Activated CD4-positive, alpha-beta T cell treated with anti-CD3 and anti-CD28 coated beads, Interleukin-2, Interleukin-6, amounts not matched to agents 100 ng/mL and 50 ng/mL, durations not matched to agents 16 hours and 8 hours (primary cell): ENCODE measurements at regions not wholly inside any gene's neighbourhood (a gene's known extent, or its start where the extent isn't known, plus 50 kb on each side); places are given as distances from the start of the nearest gene placed in this dataset.
"Not testable (repeated sequence)": the region's sequence is repeated elsewhere in the genome, so short reads cannot be mapped to it uniquely, and the experiment has no call there.

ENCODE experiments used
- DNase-seq: peaks from one replicate; pipeline ENCODE4 v3.0.0-alpha.2; 2020

DNA sequence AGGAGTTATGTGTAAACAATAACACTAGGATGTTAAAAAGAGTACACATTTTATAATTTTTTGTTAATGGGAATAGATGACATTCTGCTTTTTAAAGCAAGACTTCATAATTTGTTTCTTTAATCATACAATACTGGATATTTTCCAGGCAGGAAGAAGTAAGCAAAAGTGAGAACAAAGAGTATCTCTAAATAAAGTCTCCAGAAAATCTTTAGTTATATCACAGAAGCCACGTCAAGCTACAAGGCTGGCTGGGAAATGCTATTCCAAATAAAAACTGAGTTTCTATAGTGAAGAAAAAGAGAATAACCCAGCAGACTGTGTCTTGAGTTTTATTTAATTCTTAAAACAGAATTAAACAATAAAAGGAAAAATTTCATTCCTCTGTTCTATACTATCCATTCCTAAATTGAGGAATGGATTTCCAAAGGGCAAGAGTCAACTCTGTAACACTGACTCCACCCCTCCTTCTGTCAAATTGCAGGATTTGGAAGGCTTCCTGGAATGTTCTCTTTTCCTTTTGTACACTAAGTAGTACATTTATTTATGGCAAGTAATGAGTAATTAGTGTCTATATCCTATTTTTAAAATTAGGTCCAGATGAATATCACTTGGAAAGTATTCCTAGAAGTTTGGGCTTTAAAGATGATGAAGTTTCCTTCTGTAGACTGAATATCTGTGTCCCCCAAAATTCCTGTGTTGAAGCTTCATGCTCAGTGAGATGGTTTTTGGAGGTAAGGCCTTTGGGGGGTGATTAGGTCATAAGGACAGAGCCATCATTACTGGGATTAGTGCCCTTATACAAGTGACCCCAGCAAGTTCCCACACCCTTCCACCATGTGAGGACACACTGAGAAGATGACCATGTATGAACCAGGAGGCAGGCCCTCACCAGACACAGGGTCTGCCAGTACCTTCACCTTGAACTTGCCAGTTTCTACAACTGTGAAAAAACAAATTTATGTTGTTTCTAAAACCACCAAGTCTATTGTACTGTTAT, 290.9 kb downstream of the CRPPA start:
- no peak for DNase-seq

DNA sequence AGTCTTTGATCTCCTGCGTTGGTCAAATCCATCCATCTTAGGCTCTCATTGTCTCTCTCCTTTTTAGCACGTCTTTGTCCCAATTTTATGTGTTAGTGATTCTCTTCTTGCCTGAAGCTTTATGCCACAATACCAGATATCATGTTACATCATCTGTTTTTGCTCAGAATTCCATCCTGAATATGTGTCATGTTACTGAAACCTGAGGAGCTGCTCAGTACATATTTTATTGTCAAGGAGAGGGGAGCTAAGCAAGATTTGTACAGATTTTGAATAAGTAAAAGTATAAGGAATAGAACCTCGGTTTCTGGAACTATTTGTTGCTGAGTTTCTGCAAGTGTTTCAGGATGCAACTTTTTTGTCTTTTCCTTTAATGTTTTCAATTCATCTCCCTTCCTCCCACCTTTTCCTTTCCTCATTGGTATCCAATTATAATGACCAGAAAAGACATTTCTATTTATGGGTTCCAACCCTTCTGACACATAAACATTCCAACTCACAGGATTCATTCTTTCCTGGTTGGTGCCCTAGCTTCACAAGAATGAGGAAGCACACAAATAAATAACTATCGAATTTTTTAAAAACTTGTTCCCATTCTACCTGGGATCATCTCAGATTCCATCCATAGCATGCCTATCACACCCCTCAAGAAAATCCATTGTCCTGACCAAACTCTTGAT, 291.8 kb downstream of the CRPPA start:
- DNase-seq: no peak

DNA sequence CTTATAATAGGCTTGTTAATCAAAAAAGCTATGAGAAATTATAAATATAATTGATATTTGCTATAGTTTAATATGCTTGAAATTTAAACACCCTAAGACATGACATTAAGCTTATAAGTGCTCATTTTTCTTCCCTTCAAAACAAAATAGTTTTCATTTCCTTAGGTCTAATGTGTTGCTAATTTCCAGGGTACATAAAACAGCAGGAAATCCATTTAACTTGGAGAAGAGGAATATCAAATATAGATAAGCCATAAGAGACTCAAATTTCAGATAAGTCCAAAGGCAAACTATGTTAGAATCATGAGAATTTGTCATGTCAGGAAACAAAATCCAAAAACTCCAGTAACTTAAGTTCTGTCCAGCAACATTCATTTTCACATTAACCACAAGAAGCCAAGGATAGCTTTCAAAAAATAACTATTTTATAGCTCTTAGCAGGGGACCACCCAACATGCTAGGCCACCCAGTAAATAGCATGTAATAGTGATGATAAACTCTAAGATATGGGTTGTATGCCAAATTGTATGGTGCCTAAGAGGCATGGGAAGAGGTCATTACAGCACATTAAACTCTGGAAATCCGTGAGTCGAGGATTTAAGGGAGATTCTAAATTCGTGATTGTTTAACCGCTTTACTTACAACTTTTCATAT, 298.1 kb downstream of the CRPPA start:
- no peak for DNase-seq

DNA sequence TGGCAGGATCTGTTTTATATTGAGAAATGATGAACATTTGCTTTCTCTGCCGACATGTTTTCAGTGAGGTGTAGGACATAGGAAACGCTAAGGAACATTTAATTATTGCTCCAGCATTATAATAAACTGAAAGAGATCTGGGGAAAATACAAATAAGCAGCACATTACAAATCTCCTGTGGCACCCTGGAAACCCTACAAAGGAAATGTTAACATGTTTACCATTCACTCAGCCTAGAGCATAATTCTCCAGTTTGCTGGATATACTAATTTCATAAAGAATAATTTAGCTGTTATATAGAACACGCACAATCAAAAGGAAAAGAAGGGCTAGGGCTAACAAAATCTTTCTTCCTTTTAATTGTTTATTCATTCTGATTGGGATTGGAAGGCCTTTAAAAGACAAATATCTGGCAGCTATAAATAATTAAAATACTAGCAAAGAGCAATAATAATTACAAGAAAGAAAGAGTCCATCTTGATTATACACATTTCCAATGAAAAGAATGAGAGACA, 299.4 kb downstream of the CRPPA start:
- DNase-seq: no peak

DNA sequence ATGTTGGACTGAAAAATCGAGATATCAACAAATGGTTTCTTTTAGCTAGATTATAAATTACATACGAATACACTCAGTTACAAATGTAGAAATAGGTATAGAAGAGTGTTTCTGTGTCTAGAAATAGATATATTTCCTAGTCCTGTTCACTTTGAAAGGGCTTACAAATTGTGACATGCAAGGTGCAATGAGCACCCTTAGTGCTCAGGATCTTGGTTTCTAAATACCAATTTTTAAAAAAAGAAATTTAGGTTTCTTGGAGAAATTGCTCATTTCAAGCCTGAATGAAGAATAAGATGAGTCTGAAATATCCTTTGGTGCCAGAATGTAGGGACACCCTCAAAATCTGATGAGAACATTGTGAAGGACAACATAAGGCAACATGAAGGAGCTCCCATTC, 306.0 kb downstream of the CRPPA start:
- DNase-seq: no peak

DNA sequence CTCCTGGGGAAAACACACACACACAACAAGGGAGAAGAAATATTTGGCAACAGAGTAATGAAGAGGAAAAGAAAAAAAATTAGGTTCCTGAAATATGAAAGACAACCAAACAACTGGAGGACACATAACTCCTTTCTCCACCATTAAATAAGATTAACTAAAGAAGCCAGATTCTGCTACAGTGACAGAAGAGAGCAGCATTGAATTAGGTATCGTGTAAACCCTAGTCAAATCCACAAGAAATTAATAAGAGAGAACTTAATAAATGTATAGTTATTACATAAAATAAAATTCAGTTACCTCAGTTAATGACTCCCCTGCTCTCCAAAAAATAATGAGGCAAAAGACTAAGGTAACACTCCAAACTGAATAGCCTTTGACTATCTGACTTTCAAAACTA, 306.7 kb downstream of the CRPPA start:
- DNase-seq: no peak

DNA sequence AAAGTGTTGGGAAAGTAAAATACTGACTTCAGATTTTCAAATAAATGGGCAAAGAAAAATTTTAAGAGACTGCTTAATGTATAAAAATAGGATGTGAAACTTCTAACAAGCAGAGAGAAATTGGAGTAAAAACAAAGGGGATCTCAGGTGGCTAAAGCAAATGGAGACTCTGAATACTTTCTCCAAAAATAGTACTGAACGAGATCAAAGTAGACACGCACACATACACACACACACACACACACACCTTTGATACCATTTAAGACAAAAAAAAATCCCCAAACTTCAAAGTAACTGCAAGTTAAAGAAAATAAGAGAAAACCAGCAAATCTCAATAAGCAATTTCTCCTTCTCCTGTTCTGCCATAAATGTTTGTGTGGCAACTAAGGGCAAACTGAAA, 307.3 kb downstream of the CRPPA start:
- DNase-seq: no peak

DNA sequence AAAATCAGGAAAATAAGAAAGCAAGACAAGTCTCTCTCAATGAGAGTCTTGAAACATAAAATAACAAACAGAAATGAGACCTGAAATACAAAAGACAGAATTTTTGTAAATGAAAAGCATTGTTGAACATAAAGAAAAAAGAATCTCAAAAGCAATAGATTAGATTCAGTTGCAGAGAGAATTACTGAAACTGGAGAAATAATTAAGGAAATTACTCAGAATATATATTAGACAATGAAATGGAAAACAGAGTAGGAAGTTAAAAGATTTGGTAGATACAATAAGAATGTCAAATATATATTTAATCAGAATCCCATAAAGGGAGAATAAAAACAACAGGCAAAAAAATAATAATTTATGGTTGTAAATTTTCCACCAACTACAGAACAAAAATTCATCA, 308.3 kb downstream of the CRPPA start:
- no peak for DNase-seq

DNA sequence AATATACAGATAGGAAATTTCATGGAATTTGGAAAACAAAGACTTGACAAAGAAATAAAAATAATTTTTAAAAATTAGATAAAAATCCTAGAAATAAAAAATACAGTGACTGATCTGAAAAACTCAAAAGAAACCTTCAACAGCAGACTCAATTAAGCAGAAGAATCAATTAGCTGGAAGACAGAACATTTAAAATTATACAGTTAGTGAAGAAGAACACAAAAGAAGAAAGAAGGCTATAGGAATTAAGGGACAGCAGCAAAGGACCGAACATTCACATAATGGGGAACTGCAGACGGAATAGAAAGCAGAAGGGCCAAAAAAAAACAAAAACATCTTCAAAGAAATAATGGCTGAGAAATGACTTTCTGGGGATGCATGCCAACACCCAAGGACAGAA, 314.5 kb downstream of the CRPPA start:
- DNase-seq: no peak

DNA sequence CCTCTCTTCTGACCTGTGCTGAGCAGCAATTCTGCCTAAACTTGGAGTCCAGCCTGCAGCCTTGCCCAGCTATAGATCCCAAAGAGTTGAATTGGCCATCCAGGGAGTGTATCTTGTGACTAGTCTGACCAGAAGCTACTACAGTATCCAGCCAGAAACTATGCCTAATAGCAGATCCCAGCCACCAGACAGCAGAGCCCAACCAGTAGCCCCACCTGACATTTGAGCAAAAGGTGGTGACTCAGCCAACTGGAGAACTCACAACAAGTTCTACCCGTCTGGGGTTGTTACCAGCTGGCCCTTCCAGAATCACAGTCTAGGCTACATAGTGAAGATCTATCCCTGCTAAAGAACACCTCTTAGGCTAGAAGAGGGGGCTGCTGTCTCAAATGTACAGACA, 315.0 kb downstream of the CRPPA start:
- no peak for DNase-seq

DNA sequence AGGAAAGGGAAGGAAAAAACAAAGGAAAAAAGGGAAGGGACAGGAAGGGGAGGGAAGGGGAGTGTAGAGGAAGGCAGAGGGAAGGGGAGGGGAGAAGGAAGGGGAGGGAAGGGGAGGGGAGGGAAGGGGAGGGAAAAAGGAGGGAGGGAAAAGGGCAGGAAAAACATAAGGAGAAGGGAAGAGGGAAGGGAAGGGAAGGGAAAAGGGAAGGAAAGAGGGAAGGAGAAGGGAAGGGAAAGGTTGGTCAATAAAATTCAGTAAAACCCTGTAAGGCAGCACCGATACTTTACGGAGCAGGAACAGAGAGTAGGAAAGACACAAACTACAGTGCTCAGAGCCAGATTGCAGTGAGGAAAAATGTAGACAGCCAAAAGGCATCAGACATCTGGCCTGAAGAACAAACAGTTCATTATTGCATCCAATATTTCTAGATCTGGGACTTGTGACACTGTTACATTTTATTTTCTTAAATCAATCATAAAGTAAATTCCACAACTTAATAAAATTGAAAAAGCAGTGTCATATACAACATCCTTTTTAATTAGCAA, 322.0 kb downstream of the CRPPA start:
- DNase-seq: no peak

DNA sequence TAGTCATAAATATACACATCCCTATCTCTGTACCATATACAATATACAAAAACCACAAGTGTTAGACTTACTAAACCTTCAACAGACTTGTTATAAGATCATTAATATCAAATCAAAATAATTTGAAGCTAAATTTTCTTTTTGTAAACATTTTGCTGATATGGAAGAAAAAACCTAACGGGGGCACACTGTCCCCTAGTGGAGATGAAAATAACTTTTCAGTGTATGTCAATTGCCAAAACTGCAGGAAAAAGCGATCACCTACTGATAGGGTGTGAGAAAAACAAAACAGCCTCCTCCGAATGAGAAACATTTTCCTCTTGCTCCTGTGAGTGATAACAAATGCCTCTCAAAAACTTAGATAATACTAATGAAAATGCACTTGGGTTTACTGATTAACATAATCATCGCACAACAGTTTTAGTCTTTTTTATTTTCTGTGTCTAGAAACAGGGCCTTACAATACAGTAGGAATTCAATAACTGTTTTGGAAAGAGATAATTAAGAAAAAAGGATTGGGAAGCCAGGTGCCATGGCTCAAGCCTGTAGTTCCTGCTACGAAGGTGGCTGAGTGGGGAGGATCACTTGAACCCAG, 322.7 kb downstream of the CRPPA start:
- DNase-seq: no peak

DNA sequence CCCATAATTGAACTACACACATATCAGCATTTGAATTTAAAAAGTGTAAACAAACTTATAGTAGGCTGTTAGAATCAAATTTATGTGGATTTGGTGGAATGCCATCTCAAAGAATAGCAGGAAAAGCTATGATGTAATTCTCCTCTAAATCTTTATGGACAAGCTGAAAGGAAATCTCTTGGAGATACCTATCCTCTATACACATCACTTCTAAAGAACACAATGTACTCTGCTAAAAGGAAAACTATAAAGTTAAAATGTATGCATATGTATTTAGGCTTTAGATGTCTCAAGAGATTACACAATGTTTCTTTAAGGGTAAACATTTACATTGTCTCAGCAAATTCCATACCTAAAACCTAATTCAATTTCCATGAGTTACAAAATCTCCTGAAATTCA, 323.3 kb downstream of the CRPPA start:
- no peak for DNase-seq

DNA sequence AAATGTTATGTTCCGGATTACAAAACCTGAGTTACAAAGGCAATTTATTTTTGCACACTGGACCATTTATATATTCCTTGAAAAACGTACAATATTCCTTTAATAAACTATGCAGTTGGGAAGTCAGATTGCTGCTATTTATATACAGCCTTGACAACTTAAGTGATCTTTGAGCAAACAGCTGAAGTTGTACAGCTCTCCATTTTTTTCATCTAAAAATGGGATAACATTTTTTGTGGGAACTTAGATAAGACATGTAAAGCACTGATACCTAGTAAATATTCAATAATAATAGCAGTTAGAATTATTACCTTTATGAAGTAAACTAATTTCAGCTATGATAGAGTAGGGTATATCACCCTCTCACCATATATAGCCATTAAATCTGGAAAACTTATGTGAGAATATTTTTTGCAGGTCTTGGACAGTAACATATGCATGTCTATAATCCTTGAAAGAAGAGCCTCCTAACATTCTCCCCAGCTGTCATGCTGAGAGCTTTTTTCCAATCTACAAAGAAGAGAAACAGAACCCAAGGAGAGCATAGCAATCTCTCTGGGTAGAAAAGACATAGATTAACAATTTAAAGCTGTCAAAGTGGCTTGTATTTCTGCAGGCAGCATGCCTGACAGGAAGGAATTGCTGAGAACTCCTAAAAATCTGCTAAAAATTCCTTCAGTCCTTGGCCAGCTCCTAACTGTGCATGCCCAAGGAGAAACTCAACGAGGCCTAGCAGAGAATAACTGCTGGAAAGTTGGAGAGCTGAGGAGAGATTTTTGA, 326.0 kb downstream of the CRPPA start:
- DNase-seq: no peak

DNA sequence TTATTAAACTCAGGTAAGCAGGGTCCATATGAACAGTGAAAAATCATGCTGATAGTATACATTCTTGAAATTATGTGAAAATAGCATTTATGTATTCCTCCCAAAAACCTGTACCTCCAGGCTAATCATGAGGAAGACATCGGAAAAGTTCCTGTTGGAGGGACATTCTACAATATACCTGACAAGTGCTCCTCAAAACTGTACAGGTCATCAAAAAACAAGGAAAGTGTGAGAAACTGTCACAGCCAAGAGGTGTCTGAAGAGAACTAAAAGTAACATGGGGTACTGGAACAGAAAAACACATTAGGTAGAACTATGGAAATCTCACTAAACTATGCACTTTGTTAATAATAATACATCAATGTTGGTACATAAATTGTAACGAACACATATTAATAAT, 326.7 kb downstream of the CRPPA start:
- DNase-seq: no peak

DNA sequence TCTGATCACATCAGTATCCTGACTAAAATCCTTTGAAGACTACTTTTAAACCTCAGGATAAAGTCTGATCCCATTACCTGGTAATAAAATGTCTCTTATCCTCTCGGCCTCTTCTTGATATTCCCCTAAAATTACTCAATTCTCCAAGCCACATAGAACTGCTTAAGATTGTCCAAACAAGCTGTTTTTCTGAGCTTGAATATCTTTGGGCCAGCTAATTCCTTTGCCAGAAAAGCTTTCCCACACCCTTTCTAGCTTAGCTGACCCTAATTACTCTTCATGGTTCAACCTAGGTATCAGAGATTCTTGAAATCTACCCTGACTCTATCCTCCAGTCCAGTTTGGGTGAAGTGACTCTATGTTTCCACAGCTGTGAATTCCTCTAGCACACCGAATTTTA, 328.6 kb downstream of the CRPPA start:
- DNase-seq: no peak

DNA sequence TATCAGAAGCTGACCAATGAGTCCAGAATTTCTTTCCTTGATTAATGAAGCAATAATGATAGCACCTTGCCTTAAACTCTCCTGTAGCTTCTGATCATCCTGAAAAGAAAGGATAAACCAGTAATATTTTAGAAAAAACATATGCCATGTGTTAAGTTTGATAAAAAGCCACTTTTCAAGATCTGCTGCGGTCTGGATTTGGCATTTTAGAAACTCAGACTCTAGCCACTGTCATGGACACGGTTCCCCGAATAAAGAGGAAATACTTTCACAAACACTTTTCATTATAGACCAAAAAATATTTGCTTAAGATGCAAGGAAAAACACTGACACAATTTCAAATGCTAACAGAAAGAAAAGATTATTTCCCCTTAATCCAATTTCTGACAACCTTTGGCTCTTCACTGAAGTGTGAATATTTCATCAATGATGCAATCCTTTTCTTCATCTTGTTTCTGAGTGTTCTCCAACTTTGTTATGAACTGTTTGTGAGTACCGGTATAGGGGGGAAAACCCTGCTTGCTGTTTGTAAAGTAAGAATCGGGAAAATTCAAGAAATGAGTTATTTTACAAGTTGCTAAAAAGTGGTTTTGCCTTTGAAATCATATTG, 329.5 kb downstream of the CRPPA start:
- no peak for DNase-seq

DNA sequence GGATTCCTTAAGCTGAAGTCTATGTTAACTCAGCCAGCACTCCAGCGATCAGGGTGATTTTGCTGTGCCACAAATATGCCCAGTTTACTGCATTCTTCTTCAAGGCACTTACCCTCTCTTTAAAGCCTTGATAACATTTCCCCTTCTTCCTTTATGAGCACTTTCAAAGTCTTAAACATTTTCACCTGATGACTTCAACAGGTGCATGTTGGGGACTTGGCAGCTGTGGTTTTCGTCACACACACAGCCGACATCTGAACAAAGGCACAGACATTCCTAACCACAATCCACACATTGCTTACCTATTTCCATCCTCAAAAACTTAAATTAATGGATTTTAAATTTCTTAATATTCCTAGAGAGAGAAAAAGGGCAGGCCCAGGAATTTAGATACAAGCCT, 331.5 kb downstream of the CRPPA start:
- no peak for DNase-seq

DNA sequence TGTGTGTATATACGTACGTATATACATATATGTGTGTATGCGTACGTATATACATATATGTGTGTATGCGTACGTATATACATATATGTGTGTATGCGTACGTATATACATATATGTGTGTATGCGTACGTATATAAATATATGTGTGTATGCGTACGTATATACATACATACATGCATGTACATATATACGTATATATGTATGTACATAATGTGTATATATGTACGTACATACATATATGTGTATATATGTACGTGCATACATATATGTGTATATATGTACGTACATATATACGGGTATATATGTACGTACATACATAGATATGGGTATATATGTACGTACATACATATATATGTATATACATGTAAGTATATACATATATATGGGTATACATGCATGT, 332.1 kb downstream of the CRPPA start:
- no peak for DNase-seq

DNA sequence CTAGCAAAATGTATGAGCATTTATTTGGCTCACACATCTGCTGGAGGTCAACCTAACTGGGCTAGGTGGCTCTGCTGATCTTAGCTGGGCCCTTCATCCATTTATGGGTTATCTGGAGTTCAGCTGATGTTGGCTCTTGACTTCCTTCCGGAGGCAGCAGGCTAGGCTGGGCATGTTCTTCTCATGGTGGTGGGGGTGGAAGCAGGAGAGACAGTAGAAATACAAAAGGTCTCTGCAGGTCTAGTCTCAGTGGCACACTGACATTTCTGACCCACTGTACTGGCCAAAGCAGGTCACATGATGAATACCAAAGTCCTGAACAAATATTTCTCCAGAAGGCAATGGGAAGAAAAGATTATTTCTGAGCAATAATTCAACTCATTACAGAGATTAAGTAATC, 334.6 kb downstream of the CRPPA start:
- DNase-seq: no peak

DNA sequence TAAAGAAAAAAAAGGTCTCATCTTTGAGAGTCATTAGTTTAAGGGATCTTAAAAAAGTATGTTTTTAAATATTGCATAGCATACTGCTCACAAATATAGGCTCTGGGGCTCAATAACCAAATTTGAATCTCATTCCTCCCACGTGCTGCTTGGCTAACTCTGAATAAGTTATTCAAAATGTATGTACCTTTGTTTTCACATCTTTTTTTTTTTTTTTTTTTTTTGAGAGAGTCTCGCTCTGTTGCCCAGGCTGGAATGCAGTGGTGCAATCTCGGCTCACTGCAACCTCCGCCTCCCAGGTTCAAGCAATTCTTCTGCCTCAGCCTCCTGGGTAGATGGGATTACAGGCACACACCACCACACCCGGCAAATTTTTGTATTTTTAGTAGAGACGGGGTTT, 335.6 kb downstream of the CRPPA start:
- not testable (repeated sequence) for DNase-seq

DNA sequence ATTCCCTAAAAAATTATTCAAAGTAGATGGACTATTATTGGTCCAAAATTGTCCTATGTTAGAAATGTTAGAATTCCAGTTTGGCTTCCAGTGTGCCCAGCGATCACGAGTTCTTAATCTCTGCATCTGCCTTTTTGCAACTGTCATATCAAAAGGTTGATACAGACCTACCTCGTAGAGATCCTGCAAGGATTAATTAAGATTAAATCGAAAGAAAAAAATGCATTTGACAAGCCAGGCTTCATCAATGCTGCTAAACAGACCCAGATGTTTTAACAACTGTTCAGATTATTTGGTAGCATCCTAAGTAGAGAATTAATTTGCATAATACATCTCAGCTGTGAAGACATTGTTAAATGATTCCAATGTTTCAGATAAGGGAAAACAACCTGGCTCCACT, 336.5 kb downstream of the CRPPA start:
- DNase-seq: no peak
